Muscle layer of duodenum (tissue), 2 donors: ENCODE measurements at regions not wholly inside any gene's neighbourhood (a gene's known extent, or its start where the extent isn't known, plus 50 kb on each side); places are given as distances from the start of the nearest gene placed in this dataset.

Experiments used
- H3K27ac ChIP-seq: one replicate; pipeline ENCODE4 v1.7.0; 2013; ENCODE audit warnings: mild to moderate bottlenecking, low read length
- H3K27me3 ChIP-seq: one replicate; pipeline ENCODE4 v1.7.0; 2013; ENCODE audit warnings: low read depth, mild to moderate bottlenecking, control low read depth, low read length
- H3K36me3 ChIP-seq, 2 donors: one replicate each; pipeline ENCODE4 v1.7.0; 2013; ENCODE audit warnings: low read length in 2 of 2, control low read depth in 1 of 2, mild to moderate bottlenecking in 1 of 2; ENCODE audit not compliant: insufficient read depth in 2 of 2, control insufficient read depth in 1 of 2
- H3K4me1 ChIP-seq, 2 donors: one replicate each; pipeline ENCODE4 v1.7.0; 2013; ENCODE audit warnings: low read length in 2 of 2, mild to moderate bottlenecking in 2 of 2, control low read depth in 1 of 2, moderate library complexity in 1 of 2; ENCODE audit not compliant: insufficient read depth in 2 of 2, control insufficient read depth in 1 of 2
- H3K4me3 ChIP-seq, 2 donors: one replicate each; pipeline ENCODE4 v1.7.0; 2013; ENCODE audit warnings: low read length in 2 of 2, low read depth in 1 of 2, mild to moderate bottlenecking in 1 of 2
- H3K9me3 ChIP-seq, 2 donors: one replicate each; pipeline ENCODE4 v1.7.0; 2013; ENCODE audit warnings: low read length in 2 of 2, control low read depth in 1 of 2, mild to moderate bottlenecking in 1 of 2; ENCODE audit not compliant: control insufficient read depth in 1 of 2
- donor health status: healthy.

- Histone ChIP-seq H3K27me3 (no peaks in the 10 kb centered on the region), H3K36me3 (no peaks in the 10 kb centered on the region), H3K4me3 (no peak overlapping the region), H3K9me3 (no peaks in the 10 kb centered on the region), H3K4me1 (no peaks in the 10 kb centered on the region), H3K27ac (no peak overlapping the region)
These were observed 619.3 kb upstream of the ZNF608 start for GRCh38 chr5:125365747-125366146.

GRCh38 chr5:125367702-125368101 is 621.3 kb upstream of the ZNF608 start:
- H3K36me3 ChIP-seq = no peaks in the 10 kb centered on the region
- H3K27me3 ChIP-seq = no peaks in the 10 kb centered on the region
- no peak overlapping the region for H3K27ac ChIP-seq
- H3K9me3 ChIP-seq = no peaks in the 10 kb centered on the region
- H3K4me1 ChIP-seq = no peaks in the 10 kb centered on the region
- no peak overlapping the region for H3K4me3 ChIP-seq

- H3K27me3 ChIP-seq = no peaks in the 10 kb centered on the region
- H3K4me3 ChIP-seq = no peak overlapping the region
- no peaks in the 10 kb centered on the region for H3K9me3 ChIP-seq
- no peaks in the 10 kb centered on the region for H3K36me3 ChIP-seq
- no peaks in the 10 kb centered on the region for H3K4me1 ChIP-seq
- H3K27ac ChIP-seq = no peak overlapping the region
These were observed 624.2 kb upstream of the ZNF608 start for GRCh38 chr5:125370461-125371205.

GRCh38 chr5:125372694-125373631 is 626.5 kb upstream of the ZNF608 start:
- Histone ChIP-seq H3K4me1 (no peaks in the 10 kb centered on the region), H3K27ac (no peak overlapping the region), H3K36me3 (no peaks in the 10 kb centered on the region)

GRCh38 chr5:125375143-125375542 is 628.7 kb upstream of the ZNF608 start:
- Histone ChIP-seq H3K9me3 (no peaks in the 10 kb centered on the region), H3K36me3 (no peaks in the 10 kb centered on the region), H3K4me3 (no peak overlapping the region), H3K27ac (no peak overlapping the region), H3K27me3 (no peaks in the 10 kb centered on the region), H3K4me1 (no peaks in the 10 kb centered on the region)

More at GRCh38 chr5:125372694-125373631, 626.5 kb upstream of the ZNF608 start:
- H3K27me3 ChIP-seq = no peaks in the 10 kb centered on the region
- H3K9me3 ChIP-seq = no peaks in the 10 kb centered on the region
- no peak overlapping the region for H3K4me3 ChIP-seq

- no peaks in the 10 kb centered on the region for H3K9me3 ChIP-seq
- H3K4me1 ChIP-seq = no peaks in the 10 kb centered on the region
- H3K36me3 ChIP-seq = no peaks in the 10 kb centered on the region
- no peak overlapping the region for H3K4me3 ChIP-seq
- H3K27ac ChIP-seq = no peak overlapping the region
- H3K27me3 ChIP-seq = no peaks in the 10 kb centered on the region
These were observed 629.7 kb upstream of the ZNF608 start for GRCh38 chr5:125376059-125376641.

GRCh38 chr5:125377141-125377540 is 630.7 kb upstream of the ZNF608 start:
- Histone ChIP-seq H3K36me3 (no peaks in the 10 kb centered on the region), H3K9me3 (no peaks in the 10 kb centered on the region), H3K4me3 (no peak overlapping the region), H3K4me1 (no peaks in the 10 kb centered on the region), H3K27ac (no peak overlapping the region), H3K27me3 (no peaks in the 10 kb centered on the region)

GRCh38 chr5:125381290-125381689 is 634.9 kb upstream of the ZNF608 start:
- no peak overlapping the region for H3K4me3 ChIP-seq
- H3K4me1 ChIP-seq = no peaks in the 10 kb centered on the region
- H3K27me3 ChIP-seq = no peaks in the 10 kb centered on the region
- H3K36me3 ChIP-seq = no peaks in the 10 kb centered on the region
- no peak overlapping the region for H3K27ac ChIP-seq
- H3K9me3 ChIP-seq = no peaks in the 10 kb centered on the region

- H3K4me3 ChIP-seq = no peak overlapping the region
- no peaks in the 10 kb centered on the region for H3K36me3 ChIP-seq
- no peak overlapping the region for H3K27ac ChIP-seq
- H3K27me3 ChIP-seq = no peaks in the 10 kb centered on the region
- no peaks in the 10 kb centered on the region for H3K4me1 ChIP-seq
- H3K9me3 ChIP-seq = no peaks in the 10 kb centered on the region
These were observed 637.6 kb upstream of the ZNF608 start for GRCh38 chr5:125384071-125384470.

- Histone ChIP-seq H3K4me1 (no peaks in the 10 kb centered on the region), H3K27me3 (no peaks in the 10 kb centered on the region), H3K4me3 (no peak overlapping the region), H3K9me3 (peaks cover 0 to 2% of the 10 kb centered on the region in 2 donors), H3K27ac (no peak overlapping the region), H3K36me3 (no peaks in the 10 kb centered on the region)
These were observed 643.9 kb upstream of the ZNF608 start for GRCh38 chr5:125390326-125390725.

GRCh38 chr5:125393221-125393815 is 646.9 kb upstream of the ZNF608 start:
- H3K4me1 ChIP-seq = no peaks in the 10 kb centered on the region
- no peak overlapping the region for H3K4me3 ChIP-seq
- H3K27ac ChIP-seq = no peak overlapping the region
- H3K36me3 ChIP-seq = no peaks in the 10 kb centered on the region
- H3K9me3 ChIP-seq = peaks cover 0 to 8% of the 10 kb centered on the region in 2 donors
- no peaks in the 10 kb centered on the region for H3K27me3 ChIP-seq
